Glomerular endothelial cell (primary cell): ENCODE measurements at regions not wholly inside any gene's neighbourhood (a gene's known extent, or its start where the extent isn't known, plus 50 kb on each side); places are given as distances from the start of the nearest gene placed in this dataset.
"Not testable (repeated sequence)": the region's sequence is repeated elsewhere in the genome, so short reads cannot be mapped to it uniquely, and the experiment has no call there.

Source experiments
- DNase-seq: peaks from one replicate; pipeline ENCODE4 v3.0.0-alpha.2; 2011; ENCODE audit warnings: low read depth, low spot score; ENCODE audit errors: extremely low read depth

DNA sequence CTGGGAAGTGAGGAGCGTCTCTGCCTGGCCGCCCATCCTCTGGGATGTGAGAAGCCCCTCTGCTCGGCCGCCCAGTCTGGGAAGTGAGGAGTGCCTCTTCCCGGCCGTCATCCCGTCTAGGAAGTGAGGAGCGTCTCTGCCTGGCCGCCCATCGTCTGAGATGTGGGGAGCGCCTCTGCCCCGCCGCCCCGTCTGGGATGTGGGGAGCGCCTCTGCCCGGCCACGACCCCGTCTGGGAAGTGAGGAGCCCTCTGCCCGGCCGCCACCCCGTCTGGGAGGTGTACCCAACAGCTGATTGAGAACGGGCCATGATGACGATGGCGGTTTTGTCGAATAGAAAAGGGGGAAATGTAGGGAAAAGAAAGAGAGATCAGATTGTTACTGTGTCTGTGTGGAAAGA lies 173.9 kb upstream of the PRSS1 start:
- not testable (repeated sequence) for DNase-seq

DNA sequence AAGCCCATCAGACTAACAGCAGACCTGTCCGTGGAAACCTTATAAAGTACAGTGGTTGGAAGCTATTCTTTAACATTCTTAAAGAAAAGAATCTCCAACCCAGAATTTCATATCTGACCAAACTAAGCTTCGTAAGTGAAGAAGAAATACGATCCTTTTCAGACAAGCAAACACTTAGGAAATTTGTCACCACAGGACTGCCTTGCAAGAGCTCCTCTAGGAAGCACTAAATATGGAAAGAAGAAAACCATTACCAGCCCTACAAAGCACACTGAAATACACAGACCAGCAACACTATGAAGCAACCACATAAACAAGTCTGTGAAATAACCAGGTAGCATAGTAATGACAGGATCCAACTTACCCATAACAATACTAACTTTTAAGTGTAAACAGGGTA lies 177.7 kb upstream of the PRSS1 start:
- DNase-seq = no peak

DNA sequence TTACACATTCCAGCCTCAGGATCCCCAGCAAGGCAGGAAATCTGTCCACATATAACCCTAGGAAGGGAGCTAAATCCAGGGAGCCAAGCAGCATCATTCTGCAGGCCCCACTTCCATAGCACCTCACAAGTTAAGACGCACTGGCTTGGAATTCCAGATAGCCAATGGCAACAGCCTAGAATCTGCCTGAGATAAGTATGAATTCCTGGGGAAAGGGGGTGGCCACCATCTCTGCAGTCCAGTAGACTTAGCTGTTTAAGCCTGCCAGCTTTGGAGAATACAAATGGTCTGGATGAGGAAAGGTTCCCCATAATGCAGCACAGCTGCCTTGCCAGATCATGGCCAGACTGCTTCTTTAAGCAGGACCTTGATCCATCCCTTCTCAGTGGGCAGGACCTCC lies 179.4 kb upstream of the PRSS1 start:
- DNase-seq = no peak

DNA sequence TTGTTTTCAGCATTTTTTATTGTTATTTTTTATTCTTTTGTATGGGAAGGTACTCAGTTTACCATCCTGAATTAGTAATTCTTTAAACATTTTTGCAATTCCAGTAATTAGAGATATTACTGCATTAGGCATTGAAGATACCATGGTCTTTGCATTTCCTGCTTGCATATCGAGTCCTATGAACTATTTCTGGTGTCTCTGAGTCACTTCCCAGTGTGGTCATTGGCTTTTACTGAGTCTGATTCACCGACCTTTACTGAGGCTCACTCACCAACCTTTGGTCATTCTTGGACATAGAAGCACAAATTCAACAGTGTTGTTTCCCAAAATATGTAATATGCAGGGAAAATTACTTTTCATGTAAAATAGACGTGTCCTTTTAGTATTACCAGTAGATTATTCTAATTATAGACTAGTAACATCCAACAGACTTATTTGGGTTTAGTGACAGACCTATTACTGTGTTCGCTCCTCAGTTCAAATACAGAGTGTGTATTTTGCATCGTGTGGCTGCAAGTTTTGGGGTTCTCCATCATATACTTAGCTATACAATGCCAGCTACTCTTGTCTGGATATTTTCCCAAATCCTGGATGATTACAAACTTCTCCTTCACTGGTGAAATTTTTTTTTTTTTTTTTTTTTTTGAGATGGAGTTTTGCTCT lies 180.7 kb upstream of the PRSS1 start:
- no peak for DNase-seq

GRCh38 chr7:142567201-142568075 lies 181.8 kb upstream of the PRSS1 start:
- no peak for DNase-seq

DNA sequence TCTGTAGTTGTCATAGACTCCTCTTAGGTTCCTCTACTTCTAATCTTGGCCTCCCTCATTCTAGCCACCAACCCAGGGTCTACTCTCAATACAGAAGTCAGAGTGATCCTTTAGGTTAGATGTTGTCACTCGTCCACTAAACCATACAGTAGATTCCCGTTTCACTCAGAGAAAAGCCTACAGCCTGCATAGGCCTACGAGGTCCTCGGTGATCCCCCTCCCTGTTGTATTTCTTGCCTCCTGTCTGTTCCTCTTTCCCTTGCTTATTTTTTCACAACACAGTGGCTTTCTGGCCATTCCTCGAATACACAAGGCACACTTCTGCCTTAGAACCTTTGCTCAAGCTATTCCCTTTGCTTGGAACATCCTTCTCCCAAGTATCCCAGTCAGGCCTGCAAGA lies 183.0 kb upstream of the PRSS1 start:
- DNase-seq = no peak

GRCh38 chr7:142564125-142564524 lies 185.1 kb upstream of the PRSS1 start:
- DNase-seq = not testable (repeated sequence)

DNA sequence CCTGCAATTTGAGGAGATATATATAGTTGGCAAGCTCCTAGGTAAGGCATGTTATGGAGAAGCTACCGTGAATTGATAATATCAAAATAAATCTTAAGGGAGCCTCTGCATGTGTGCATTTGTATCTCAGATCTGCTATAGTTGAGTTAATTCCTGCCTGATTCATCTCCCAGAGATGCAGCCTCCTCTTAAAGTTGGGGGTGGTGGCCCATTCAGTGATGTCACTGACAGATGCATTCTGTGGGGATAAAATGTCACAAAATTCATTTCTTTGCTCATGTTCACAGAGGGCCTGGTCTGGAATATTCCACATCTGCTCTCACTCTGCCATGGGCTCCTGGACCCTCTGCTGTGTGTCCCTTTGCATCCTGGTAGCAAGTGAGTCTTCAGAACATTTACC lies 185.8 kb upstream of the PRSS1 start:
- no peak for DNase-seq

GRCh38 chr7:142562688-142563087 lies 186.6 kb upstream of the PRSS1 start:
- DNase-seq = no peak

GRCh38 chr7:142561396-142561795 lies 187.9 kb upstream of the PRSS1 start:
- not testable (repeated sequence) for DNase-seq

GRCh38 chr7:142560770-142561169 lies 188.5 kb upstream of the PRSS1 start:
- not testable (repeated sequence) for DNase-seq

DNA sequence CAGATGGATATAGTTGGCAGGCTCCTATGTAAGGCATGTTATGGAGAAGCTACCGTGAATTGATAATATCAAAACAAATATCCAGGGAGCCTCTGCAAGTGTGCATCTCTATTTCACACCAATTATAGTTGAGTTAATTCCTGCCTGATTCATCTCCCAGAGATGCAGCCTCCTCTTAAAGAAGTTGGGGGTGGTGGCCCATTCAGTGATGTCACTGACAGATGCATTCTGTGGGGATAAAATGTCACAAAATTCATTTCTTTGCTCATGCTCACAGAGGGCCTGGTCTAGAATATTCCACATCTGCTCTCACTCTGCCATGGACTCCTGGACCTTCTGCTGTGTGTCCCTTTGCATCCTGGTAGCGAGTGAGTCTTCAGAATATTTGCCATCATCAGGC lies 189.1 kb upstream of the PRSS1 start:
- DNase-seq = no peak

- DNase-seq = no peak
Measured at GRCh38 chr7:142557971-142558582, 191.2 kb upstream of the PRSS1 start.

DNA sequence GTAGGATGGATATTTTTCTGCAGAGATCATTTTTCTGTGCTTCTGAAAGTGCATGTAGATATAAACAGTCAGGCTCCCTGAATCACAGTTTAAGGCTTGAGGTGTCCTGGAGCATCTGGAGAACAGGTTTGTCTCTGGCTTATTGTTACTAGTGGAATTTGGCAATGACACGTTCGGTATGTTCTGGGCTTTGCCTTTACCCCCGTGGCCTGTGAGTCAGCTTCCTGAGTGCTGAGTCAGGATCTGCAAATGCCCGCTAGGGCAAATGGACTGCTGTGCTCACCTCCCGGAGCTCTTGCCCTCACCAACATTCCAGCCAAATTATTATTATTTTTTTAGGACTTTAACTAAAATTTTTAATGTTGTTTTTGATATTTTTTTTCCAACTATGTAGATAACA lies 192.5 kb upstream of the PRSS1 start:
- peak; percentile 81 for DNase-seq

- no peak for DNase-seq
Measured at GRCh38 chr7:142554560-142555532, 194.4 kb upstream of the PRSS1 start.

GRCh38 chr7:142553216-142553615 lies 196.1 kb upstream of the PRSS1 start:
- no peak for DNase-seq

- no peak for DNase-seq
Measured at GRCh38 chr7:142548978-142549377, 200.3 kb upstream of the PRSS1 start.

DNA sequence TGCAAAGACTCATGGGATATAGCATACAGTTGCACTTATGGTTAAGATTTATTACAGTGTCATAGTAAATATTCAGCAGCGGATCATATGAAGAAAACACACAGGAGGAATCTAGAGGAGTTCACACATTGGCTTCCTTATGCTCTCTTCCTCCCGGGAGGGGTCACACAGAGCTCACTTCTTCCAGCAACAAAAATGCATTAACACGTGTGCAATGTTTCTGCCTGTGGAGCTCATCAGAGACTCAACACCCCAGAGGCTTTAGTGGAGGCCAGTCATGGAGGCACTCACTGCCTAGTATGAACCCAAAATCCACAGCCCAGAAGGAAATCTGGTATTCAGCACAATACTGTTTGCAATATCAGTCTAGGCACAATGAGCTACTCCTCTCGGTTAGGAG lies 202.8 kb upstream of the PRSS1 start:
- no peak for DNase-seq

- no peak for DNase-seq
Measured at GRCh38 chr7:142542942-142543341, 206.3 kb upstream of the PRSS1 start.

- DNase-seq = no peak
Measured at GRCh38 chr7:142542105-142542504, 207.2 kb upstream of the PRSS1 start.

GRCh38 chr7:142540371-142540770 lies 208.9 kb upstream of the PRSS1 start:
- no peak for DNase-seq
